DMS114 treated with DMSO at 0.1 percent for 48 hours (cell line): ENCODE measurements at regions not wholly inside any gene's neighbourhood (a gene's known extent, or its start where the extent isn't known, plus 50 kb on each side); places are given as distances from the start of the nearest gene placed in this dataset.
"Not testable (repeated sequence)": the region's sequence is repeated elsewhere in the genome, so short reads cannot be mapped to it uniquely, and the experiment has no call there.

Source experiments
- DNase-seq: peaks from one replicate; lab custom pipeline; 2025; ENCODE audit not compliant: unreplicated experiment; lab: John Stamatoyannopoulos, UW

DNA sequence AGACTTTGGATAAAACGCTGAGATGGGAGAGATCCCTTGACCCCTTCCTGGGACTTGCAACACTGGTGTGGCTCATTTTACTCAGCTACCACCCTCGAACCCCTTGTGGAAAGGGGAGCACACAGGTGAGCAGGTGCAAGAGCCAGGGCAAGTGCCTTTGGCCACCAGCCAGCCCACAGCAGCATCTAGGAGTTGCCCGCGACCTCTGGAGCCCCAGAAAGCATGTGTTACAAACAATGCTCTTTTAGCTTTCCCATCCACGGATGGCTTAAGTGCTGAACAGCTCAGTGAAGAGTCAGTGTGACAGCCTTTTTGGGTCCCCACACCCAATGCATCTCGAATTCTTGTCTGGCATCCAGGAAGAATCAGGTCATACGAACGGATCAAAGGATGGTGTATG lies 197.8 kb downstream of the MEMO1 start:
- DNase-seq, result no peak

- DNase-seq, result no peak
These were observed 198.6 kb downstream of the MEMO1 start for GRCh38 chr2:31812051-31812798.

GRCh38 chr2:31811482-31811881 lies 199.3 kb downstream of the MEMO1 start:
- no peak for DNase-seq

- no peak for DNase-seq
These were observed 200.4 kb downstream of the MEMO1 start for GRCh38 chr2:31810200-31810917.

DNA sequence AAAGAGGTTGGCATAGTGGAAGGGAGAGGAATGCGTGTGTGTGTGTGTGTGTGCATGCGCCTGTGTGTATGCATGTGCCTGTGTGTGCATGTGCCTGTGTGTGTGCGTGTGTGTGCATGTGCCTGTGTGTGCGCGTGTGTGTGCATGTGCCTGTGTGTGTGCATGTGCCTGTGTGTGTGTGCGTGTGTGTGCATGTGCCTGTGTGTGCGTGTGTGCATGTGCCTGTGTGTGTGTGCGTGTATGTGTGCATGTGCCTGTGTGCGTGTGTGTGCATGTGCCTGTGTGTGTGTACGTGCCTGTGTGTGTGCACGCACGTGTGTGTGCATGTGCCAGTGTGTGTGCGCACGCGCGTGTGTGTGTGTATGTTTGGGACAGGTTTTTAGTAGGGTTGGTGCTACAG lies 205.1 kb downstream of the MEMO1 start:
- DNase-seq, result no peak

DNA sequence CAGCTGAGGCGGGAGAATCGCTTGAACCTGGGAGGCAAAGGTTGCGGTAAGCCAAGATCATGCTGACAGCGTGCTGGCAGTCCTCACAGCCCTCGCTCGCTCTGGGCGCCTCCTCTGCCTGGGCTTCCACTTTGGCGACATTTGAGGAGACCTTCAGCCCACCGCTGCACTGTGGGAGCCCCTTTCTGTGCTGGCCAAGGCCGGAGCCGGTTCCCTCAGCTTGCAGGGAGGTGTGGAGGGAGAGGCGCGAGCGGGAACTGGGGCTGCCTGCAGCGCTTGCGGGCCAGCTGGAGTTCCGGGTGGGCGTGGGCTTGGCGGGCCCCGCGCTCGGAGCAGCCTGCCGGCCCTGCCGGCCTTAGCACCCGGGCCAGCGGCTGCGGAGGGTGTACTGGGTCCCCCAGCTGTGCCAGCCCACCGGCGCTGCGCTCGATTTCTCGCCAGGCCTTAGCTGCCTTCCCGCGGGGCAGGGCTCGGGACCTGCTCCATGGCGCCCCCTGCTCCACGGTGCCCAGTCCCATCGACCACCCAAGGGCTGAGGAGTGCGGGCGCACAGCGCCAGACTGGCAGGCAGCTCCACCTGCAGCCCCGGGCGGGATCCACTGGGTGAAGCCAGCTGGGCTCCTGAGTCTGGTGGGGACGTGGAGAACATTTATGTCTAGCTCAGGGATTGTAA lies 207.2 kb downstream of the MEMO1 start:
- DNase-seq, result not testable (repeated sequence)

- DNase-seq, result no peak
These were observed 208.1 kb downstream of the MEMO1 start for GRCh38 chr2:31802711-31803110.

- DNase-seq, result not testable (repeated sequence)
These were observed 211.5 kb downstream of the MEMO1 start for GRCh38 chr2:31799282-31799681.

- DNase-seq, result no peak
These were observed 207.5 kb upstream of the SRD5A2 start for GRCh38 chr2:31788273-31788672.

DNA sequence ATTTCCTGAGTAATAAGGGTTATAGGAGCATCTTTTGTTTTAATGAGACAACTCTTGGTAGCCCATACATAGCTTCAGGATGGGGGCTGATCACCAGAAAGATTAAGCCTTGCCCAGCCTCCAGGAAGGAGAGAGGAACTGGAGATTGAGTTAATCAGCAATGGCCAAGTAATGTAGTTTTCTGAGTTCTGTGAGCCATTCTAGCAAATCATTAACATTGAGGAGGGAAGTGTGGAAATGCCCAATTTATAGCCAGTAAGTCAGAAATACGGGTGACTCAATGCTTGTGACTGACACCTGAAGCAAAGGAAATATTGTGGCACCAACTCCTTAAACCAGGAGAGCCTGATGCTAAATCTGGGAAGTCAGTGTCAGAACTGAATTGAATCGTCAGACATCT lies 205.1 kb upstream of the SRD5A2 start:
- no peak for DNase-seq

DNA sequence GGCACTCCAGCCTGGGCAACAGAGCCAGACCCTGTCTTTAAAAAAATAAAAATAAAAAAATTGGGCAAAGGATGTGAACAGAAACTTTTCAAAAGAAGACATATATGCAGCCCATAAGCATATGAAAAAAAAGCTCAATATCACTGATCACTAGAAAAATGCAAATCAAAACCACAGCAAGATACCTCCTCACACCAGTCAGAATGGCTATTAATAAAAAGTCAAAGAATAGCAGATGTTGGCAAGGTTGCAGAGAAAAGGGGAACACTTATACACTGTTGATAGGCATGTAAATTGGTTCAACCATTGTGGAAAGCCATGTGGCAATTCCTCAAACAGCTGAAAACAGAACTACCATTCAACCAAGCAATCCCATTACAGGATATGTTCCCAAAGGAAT lies 204.1 kb upstream of the SRD5A2 start:
- no peak for DNase-seq

DNA sequence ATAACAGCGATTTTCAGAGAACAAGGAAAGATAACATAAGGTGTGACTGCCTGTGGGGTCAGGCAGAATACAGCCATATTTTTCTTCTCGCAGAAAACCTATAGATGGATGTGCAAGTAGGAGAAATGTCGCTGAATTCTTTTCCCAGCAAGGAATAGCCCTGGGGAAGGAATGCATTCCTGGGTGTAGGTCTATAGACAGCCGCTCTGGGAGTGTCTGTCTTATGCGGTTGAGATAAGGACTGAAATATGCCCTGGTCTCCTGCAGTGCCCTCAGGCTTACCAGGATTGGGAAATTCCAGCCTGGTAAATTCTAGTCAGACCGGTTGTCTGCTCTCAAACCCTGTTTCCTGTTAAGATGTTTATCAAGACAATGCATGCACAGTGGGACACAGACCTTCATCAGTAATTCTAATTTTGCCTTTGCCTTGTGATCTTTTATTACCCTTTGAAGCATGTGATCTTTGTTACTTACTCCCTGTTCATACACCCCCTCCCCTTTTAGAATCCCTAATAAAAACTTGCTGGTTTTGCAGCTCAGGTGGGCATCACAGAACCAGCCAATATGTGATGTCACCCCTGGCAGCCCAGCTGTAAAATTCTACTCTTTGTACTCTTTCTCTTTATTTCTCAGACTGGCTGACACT lies 202.8 kb upstream of the SRD5A2 start:
- DNase-seq, result not testable (repeated sequence)

GRCh38 chr2:31778153-31778552 lies 197.4 kb upstream of the SRD5A2 start:
- no peak for DNase-seq

DNA sequence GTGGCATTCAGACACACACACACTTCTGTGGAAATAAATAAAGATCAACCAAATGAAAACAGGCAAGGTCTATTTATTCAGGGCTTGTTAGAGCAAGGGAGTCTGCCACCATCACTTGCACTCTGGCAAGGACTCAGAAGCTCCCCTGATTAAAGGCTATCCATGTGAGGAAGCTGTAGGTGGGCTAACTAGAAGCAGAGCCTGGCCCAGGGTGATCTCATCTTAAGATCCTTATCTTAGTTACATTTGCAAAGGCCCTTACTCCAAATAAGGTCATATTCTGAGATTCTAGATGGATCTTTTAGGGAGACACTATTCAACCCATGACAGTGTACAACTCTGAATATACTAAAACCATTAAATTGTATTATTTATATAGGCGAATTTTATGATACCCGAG lies 190.0 kb upstream of the SRD5A2 start:
- DNase-seq, result no peak

GRCh38 chr2:31765078-31765945 lies 184.6 kb upstream of the SRD5A2 start:
- no peak for DNase-seq

GRCh38 chr2:31764169-31764568 lies 183.4 kb upstream of the SRD5A2 start:
- DNase-seq, result no peak

- no peak for DNase-seq
These were observed 181.3 kb upstream of the SRD5A2 start for GRCh38 chr2:31762085-31762484.

GRCh38 chr2:31757351-31757750 lies 176.6 kb upstream of the SRD5A2 start:
- DNase-seq, result not testable (repeated sequence)

DNA sequence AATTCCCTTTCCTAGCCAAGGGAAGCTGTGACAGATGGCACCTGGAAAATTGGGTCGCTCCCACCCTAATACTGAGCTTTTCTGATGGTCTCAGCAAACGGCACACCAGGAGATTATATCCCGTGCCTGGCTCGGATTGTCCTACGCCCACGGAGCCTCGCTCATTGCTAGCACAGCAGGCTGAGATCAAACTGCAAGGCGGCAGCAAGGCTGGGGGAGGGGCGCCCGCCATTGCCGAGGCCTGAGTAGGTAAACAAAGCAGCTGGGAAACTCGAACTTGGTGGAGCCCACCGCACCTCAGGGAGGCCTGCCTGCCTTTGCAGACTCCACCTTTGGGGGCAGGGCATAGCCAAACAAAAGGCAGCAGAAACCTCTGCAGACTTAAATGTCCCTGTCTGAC lies 168.0 kb upstream of the SRD5A2 start:
- not testable (repeated sequence) for DNase-seq

GRCh38 chr2:31748041-31748440 lies 167.3 kb upstream of the SRD5A2 start:
- no peak for DNase-seq

GRCh38 chr2:31739161-31739560 lies 158.4 kb upstream of the SRD5A2 start:
- no peak for DNase-seq
